Keratinocyte (primary cell): ENCODE measurements at regions not wholly inside any gene's neighbourhood (a gene's known extent, or its start where the extent isn't known, plus 50 kb on each side); places are given as distances from the start of the nearest gene placed in this dataset.

ENCODE experiments used
- DNase-seq: peaks from one replicate; pipeline ENCODE4 v3.0.0-alpha.2; 2011; ENCODE audit warnings: low read depth, missing footprints, low spot score
- FAIRE-seq: peaks from 2 replicates; lab custom pipeline; 2011; peaks lifted over from hg19 to GRCh38; lab: Jason Lieb, UNC
- H2AFZ ChIP-seq: 2 replicates; pipeline ENCODE4 v1.6.0; 2012; ENCODE audit warnings: low read length, control low read depth, inconsistent platforms; ENCODE audit not compliant: control insufficient read depth
- H3K27ac ChIP-seq: 2 replicates; pipeline ENCODE4 v1.5.1; 2011; ENCODE audit warnings: low read length; ENCODE audit not compliant: control insufficient read depth, insufficient read depth
- H3K27me3 ChIP-seq: 3 replicates; pipeline ENCODE4 v1.6.0; 2011; ENCODE audit warnings: low read length; ENCODE audit not compliant: control insufficient read depth, insufficient read depth; ENCODE audit errors: extremely low read depth
- H3K36me3 ChIP-seq, 2 experiments: 2 replicates in 1 of 2; 3 replicates in 1 of 2; pipeline ENCODE4 v1.5.1; 2011; ENCODE audit warnings: low read length in 2 of 2, mild to moderate bottlenecking in 1 of 2; ENCODE audit not compliant: control insufficient read depth in 2 of 2, insufficient read depth in 2 of 2; ENCODE audit errors: extremely low read depth in 1 of 2
- H3K4me1 ChIP-seq: 3 replicates; pipeline ENCODE4 v1.5.1; 2011; ENCODE audit warnings: low read length; ENCODE audit not compliant: control insufficient read depth, insufficient read depth; ENCODE audit errors: extremely low read depth
- H3K4me2 ChIP-seq: 3 replicates; pipeline ENCODE4 v1.6.0; 2011; ENCODE audit warnings: low read depth, low read length; ENCODE audit not compliant: control insufficient read depth, insufficient read depth; ENCODE audit errors: extremely low read depth
- H3K4me3 ChIP-seq, 3 experiments: fragments of 200-600 bp in 1 of 3; sonication (generic) in 1 of 3; 2 replicates in 2 of 3; 3 replicates in 1 of 3; pipeline ENCODE4 v1.5.1; 2011 to 2016; ENCODE audit warnings: low read length in 3 of 3, mild to moderate bottlenecking in 3 of 3, control low read depth in 2 of 3, inconsistent platforms in 1 of 3, low read depth in 1 of 3, mixed read lengths in 1 of 3, mixed run types in 1 of 3, moderate library complexity in 1 of 3; ENCODE audit not compliant: control insufficient read depth in 2 of 3, insufficient read depth in 2 of 3; ENCODE audit errors: extremely low read depth in 1 of 3
- H3K79me2 ChIP-seq: 2 replicates; pipeline ENCODE4 v1.6.0; 2012; ENCODE audit warnings: low read length; ENCODE audit not compliant: control insufficient read depth, insufficient read depth
- H3K9ac ChIP-seq: 3 replicates; pipeline ENCODE4 v1.6.0; 2011; ENCODE audit warnings: low read length; ENCODE audit not compliant: control insufficient read depth, insufficient read depth; ENCODE audit errors: extremely low read depth
- H3K9me1 ChIP-seq: 3 replicates; pipeline ENCODE4 v1.6.0; 2011; ENCODE audit warnings: low read length; ENCODE audit not compliant: control insufficient read depth, insufficient read depth; ENCODE audit errors: extremely low read depth
- H3K9me3 ChIP-seq: 2 replicates; pipeline ENCODE4 v1.5.1; 2012; ENCODE audit warnings: low read depth, low read length; ENCODE audit not compliant: control insufficient read depth
- H4K20me1 ChIP-seq: 3 replicates; pipeline ENCODE4 v1.6.0; 2011; ENCODE audit warnings: low read length; ENCODE audit not compliant: control insufficient read depth, insufficient read depth; ENCODE audit errors: extremely low read depth
- EZH2 ChIP-seq: IDR thresholded peaks from one replicate; pipeline ENCODE4 v1.6.1; 2012; ENCODE audit warnings: inconsistent platforms, mild to moderate bottlenecking, low read length, moderate library complexity
- dilution Hi-C: fragments of 300-500 bp; cut with MboI; formaldehyde crosslinking; loops from one replicate; pipeline ENCODE4 v1.7.0; 2020; ENCODE audit warnings: low sequenced_read_pairs; ENCODE audit not compliant: extremely low pct_ligation_motif_present
- TF ChIP-seq, protein P1 (sequence below), 3 experiments: IDR thresholded peaks in 1 of 3; conservative IDR thresholded peaks in 1 of 3; optimal IDR thresholded peaks in 1 of 3; 2 replicates in 2 of 3; 3 replicates in 1 of 3; pipeline versions ENCODE3 to v1.5.1; 2011; ENCODE audit warnings: low read length in 3 of 3, mild to moderate bottlenecking in 3 of 3, moderate library complexity in 2 of 3, control low read depth in 1 of 3, inconsistent platforms in 1 of 3; ENCODE audit not compliant: insufficient read depth in 2 of 3; ENCODE audit errors: extremely low read depth in 1 of 3

DNA sequence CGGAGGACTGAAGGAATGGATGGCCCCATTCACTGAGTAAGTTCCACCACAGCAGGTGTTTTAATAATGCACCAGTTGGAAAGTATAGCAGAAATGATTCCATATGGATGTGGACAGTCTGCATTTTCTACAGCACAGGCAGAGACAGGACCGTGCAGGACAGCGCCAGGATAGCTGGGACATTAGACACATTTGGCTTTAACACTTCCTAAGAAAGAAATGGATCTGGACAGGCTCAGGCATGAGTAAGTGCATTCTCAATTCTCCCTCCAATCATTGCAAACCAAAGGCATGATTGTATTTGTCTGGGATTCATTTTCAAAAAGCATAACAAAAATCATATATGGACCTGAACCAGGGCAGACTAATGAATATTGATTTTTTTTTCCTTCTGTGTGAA, 233.0 kb upstream of the POU2AF2 start:
- Histone ChIP-seq H3K36me3 (no peaks in the 10 kb centered on the region), H3K27me3 (peaks cover 2% of the 10 kb centered on the region), H3K79me2 (no peaks in the 10 kb centered on the region), H3K27ac (no peak overlapping the region), H3K4me2 (no peak overlapping the region), H3K4me3 (no peak overlapping the region), H4K20me1 (no peaks in the 10 kb centered on the region), H3K4me1 (peaks cover 6% of the 10 kb centered on the region), H2AFZ (no peak overlapping the region), H3K9me3 (no peaks in the 10 kb centered on the region), H3K9ac (no peak overlapping the region), H3K9me1 (no peaks in the 10 kb centered on the region)
- no peak for DNase-seq
- dilution Hi-C loops = no loop called here
- TF ChIP-seq, protein P1, sequence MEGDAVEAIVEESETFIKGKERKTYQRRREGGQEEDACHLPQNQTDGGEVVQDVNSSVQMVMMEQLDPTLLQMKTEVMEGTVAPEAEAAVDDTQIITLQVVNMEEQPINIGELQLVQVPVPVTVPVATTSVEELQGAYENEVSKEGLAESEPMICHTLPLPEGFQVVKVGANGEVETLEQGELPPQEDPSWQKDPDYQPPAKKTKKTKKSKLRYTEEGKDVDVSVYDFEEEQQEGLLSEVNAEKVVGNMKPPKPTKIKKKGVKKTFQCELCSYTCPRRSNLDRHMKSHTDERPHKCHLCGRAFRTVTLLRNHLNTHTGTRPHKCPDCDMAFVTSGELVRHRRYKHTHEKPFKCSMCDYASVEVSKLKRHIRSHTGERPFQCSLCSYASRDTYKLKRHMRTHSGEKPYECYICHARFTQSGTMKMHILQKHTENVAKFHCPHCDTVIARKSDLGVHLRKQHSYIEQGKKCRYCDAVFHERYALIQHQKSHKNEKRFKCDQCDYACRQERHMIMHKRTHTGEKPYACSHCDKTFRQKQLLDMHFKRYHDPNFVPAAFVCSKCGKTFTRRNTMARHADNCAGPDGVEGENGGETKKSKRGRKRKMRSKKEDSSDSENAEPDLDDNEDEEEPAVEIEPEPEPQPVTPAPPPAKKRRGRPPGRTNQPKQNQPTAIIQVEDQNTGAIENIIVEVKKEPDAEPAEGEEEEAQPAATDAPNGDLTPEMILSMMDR (optimal IDR thresholded peaks at IDR 0.05 in 1 of 3, IDR thresholded peaks at IDR 0.05 in 1 of 3, conservative IDR thresholded peaks at IDR 0.05 in 1 of 3; ENCODE audit: extremely low read depth in 1 of 3, insufficient read depth in 2 of 3, low read length in 3 of 3) = no peak
- TF ChIP-seq EZH2 = no peak
- FAIRE-seq = peak; percentile 77

- H3K4me1 ChIP-seq = peaks cover 6% of the 10 kb centered on the region
- no peaks in the 10 kb centered on the region for H3K36me3 ChIP-seq
- TF ChIP-seq EZH2 = no peak
- TF ChIP-seq, protein P1 (optimal IDR thresholded peaks at IDR 0.05 in 1 of 3, IDR thresholded peaks at IDR 0.05 in 1 of 3, conservative IDR thresholded peaks at IDR 0.05 in 1 of 3; ENCODE audit: extremely low read depth in 1 of 3, insufficient read depth in 2 of 3, low read length in 3 of 3) = no peak
- DNase-seq (no peak), FAIRE-seq (no peak)
- H3K9me3 ChIP-seq = no peaks in the 10 kb centered on the region
- peaks cover 2% of the 10 kb centered on the region for H3K27me3 ChIP-seq
- H2AFZ ChIP-seq = no peak overlapping the region
- H3K9ac ChIP-seq = no peak overlapping the region
- no peaks in the 10 kb centered on the region for H4K20me1 ChIP-seq
- H3K79me2 ChIP-seq = no peaks in the 10 kb centered on the region
- H3K9me1 ChIP-seq = no peaks in the 10 kb centered on the region
- no peak overlapping the region for H3K27ac ChIP-seq
- H3K4me2 ChIP-seq = no peak overlapping the region
- dilution Hi-C loops = no loop called here
- no peak overlapping the region for H3K4me3 ChIP-seq
Measured at GRCh38 chr11:111011275-111011594, 234.3 kb upstream of the POU2AF2 start.
